GM10266 (cell line): ENCODE measurements at regions not wholly inside any gene's neighbourhood (a gene's known extent, or its start where the extent isn't known, plus 50 kb on each side); places are given as distances from the start of the nearest gene placed in this dataset.
"Not testable (repeated sequence)": the region's sequence is repeated elsewhere in the genome, so short reads cannot be mapped to it uniquely, and the experiment has no call there.

Experiments used
- DNase-seq: peaks from one replicate; pipeline ENCODE4 v3.0.0; 2012; ENCODE audit errors: extremely low spot score
- TF ChIP-seq, protein P1 (sequence below): IDR thresholded peaks from 2 replicates; pipeline ENCODE4 v1.5.1; 2012; ENCODE audit warnings: mild to moderate bottlenecking, low read depth; ENCODE audit not compliant: control insufficient read depth, insufficient read depth; ENCODE audit errors: missing control alignments

DNA sequence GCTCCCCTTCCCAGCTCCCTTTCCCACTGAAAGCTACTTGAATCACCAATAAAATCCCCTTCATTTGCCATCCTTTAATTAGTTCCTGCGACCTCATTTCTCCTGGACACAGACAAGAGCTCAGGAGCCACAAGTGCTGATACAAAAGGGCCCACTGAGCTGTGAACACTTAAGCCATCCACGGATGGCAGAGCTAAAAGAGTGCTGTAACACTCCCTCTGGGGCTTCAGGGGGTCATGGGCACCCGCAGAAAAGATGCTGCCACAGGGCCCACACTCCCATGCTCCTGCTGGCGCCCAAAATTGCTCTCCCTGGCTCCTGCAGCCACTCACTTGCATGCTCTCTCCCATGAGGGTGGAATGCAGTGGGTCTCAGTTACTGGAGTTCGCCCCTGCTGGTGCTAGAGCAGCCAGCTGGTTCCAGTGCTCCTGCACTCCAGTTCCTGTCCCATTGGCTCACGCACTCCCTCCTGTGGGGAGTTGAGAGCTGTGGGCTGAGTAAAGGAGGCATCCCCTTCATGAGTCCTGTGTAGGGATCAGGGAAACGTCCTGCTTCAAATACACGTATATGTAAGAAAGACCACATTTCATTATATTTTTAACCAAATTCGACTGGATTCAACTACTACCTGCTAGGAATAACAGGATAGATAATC lies 1291.0 kb downstream of the ARAP2 start:
- DNase-seq: no peak
- TF ChIP-seq, protein P1, sequence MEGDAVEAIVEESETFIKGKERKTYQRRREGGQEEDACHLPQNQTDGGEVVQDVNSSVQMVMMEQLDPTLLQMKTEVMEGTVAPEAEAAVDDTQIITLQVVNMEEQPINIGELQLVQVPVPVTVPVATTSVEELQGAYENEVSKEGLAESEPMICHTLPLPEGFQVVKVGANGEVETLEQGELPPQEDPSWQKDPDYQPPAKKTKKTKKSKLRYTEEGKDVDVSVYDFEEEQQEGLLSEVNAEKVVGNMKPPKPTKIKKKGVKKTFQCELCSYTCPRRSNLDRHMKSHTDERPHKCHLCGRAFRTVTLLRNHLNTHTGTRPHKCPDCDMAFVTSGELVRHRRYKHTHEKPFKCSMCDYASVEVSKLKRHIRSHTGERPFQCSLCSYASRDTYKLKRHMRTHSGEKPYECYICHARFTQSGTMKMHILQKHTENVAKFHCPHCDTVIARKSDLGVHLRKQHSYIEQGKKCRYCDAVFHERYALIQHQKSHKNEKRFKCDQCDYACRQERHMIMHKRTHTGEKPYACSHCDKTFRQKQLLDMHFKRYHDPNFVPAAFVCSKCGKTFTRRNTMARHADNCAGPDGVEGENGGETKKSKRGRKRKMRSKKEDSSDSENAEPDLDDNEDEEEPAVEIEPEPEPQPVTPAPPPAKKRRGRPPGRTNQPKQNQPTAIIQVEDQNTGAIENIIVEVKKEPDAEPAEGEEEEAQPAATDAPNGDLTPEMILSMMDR: peak; percentile 19

DNA sequence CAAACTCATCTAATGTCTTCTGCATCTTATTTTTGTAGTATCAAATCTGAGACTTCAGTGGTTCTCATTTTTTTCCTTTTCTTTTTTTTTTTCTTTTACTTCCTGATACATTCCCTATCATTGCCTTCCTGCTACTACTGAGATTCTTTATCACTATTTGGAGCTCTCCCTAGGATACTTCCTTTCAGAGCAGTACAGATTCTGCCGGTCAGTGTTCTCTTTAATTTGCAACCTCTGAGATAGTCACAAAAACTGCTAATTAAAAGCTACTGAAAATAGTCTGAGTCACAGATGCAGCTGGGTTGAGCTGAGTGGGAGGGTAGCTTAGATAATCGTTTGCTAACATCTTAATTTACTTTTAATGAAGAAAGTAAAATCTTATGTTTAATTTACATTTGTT lies 1279.7 kb downstream of the ARAP2 start:
- TF ChIP-seq, protein P1: no peak
- no peak for DNase-seq

DNA sequence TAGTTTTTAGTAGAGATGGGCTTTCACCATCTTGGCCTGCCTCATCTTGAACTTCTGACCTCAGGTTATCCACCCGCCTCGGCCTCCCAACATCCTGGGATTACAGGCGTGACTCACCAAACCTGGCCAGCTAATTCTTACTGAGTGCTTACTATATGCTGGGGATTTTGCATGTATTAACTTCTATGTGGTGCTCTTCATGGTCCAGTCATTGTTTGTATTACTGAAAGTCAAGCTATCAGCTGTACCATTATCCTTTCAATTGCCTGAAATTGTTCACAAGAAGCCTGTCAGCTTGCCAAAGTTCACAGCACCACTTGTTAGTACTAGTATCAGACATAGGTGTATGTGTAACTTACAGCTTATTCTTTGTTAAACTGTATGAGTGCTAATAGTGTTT lies 1272.1 kb downstream of the ARAP2 start:
- DNase-seq: no peak
- TF ChIP-seq, protein P1: no peak

DNA sequence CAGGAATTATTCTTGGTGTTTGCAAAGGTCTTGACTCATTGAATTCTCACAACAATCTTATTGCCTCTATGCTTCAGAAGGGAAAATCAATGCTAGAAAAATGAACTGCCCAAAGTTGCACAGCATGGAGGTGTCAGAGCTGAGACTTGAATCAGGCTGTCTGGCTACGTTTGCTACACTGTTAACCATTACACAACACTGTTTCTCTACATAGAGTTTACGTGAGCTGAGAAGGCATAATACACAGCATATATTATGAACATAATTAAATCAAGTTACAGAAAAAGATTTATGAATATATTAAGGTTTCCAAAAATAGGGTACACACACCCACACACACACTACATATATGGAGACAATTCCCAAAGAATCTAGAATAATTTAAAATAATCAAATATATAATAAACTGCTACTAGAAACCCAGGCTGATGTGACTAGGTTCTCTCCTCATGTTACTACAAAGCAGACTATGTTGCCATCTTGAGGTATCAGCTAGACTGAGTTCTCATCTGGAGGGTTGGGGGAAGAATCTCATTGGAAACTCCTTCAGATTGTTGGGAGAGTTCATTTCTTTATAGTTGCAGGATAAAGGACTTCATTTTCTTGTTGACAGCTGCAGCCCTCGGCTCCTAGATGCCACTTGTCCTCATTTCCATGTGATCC lies 1270.5 kb downstream of the ARAP2 start:
- no peak for DNase-seq
- TF ChIP-seq, protein P1: no peak

DNA sequence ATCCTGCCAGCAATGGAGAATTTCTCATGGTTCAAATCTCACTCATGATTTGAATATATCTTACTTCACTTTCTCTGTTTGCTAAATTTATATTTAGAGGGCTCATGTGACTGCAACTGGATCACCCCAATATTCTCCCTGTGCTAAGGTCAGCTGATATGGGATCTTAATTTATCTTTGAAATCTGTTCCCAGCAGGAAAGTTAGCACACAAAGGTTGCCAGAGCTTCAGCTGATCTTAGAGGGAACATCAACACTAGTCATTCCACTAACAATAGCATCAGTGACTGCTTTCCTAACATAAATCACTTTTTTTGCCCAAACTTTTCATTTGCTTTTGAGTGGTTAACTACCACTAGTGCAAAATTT lies 1270.0 kb downstream of the ARAP2 start:
- TF ChIP-seq, protein P1: no peak
- DNase-seq: no peak

DNA sequence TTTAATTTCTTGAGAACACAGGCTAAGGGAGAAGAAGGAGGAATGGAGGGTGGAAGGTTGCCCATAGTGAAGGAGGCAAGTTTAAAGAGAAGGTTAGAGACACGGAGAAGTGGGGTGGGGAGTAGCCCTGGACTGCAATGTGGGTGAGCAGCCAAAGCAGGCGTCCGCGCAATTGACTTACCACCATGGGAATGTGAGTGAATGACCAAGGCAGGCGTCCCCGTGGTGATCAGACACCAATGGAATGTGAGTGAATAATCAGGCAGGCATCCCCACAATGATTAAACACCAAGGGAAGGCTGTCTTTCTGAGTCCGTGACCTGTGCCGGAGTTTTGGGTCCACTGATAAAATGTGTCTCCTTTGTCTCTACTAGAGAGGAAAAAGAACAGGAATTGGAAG lies 1223.1 kb downstream of the ARAP2 start:
- not testable (repeated sequence) for DNase-seq

DNA sequence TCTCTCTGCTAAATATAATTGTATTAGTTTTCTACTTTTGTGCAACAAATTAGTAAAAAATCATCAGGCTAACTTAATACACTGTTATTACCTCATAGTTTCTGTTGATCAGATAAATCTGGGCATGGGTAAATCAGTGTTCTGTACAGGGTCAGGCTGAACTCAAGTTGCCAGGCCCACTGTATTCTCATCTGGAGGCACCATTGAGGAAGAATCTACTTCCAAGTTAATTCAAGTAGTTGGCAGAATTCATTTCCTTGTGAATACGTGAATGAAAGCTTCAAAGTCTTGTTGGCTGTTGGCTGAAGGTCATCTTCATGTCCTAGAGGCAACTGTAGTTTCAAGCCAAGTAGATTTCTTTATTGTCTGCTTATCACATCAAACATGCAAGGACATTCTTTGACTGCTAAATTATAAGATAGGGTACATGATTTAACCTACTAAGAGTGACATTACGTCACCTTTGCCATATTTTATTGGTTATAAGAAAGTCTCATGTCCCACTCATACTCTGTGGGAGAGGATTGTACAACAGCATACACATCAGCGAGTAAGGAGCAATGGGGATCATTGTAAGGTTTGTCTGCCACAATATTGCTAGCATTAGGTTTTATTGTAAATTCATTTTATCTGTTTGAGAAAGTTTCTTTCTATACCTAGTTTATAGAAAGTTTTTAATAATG lies 1219.0 kb downstream of the ARAP2 start:
- TF ChIP-seq, protein P1: no peak
- DNase-seq: no peak
